ENCODE measurements at regions not wholly inside any gene's neighbourhood (a gene's known extent, or its start where the extent isn't known, plus 50 kb on each side); places are given as distances from the start of the nearest gene placed in this dataset.

DNA sequence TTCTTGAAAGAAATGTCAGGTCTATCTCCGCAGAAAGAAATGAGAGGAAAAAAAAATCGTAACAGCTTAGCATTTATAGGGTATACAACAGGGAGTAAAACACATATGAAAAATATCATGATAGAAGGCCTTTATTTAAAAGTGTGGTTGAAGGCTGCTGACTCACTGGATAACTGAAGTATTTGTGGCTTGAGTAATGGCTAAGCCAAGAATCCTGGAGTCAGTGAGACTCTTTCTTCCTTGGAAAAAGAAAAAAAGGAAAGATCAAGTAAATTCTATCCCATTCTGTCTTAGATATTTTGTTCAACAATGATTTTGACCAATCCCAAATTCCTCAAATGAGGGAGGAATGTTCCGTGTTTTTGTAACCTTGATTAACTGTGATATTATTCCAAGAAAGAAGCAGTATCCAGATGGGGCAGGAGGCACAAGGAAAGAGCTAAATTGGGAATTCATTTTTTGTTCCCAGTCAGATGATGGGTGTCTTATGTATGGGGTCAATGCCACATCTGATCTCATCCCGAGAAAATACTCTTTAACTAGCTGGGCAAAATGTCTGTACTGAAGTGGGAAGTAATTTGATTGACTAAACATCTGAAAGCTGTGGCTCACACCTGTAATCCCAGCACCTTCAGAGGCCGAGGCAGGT is 64.3 kb upstream of the MYO10 start:
- H2BK120ac ChIP-seq (replicated peaks; ENCODE audit: low read depth, low read length): no peak overlapping the region
- CTCF ChIA-PET (ENCODE audit: partially characterized antibody): interaction anchor here (0.7 to 1.4 kb wide), 4 partner anchors 9 to 134 kb away, joined by 3 to 4 read pairs (median 3); no protein-coding TSS in a partner anchor
- no peak overlapping the region for H3K56ac ChIP-seq (replicated peaks; ENCODE audit: insufficient read length, low read depth, low read length)
- no peaks in the 10 kb centered on the region for H3K36me3 ChIP-seq (ENCODE audit: control insufficient read depth in 2 of 4, insufficient read depth in 4 of 4, low read length in 3 of 4)
- WGBS, 2 experiments (ENCODE audit: extremely low coverage in 1 of 2, insufficient coverage in 1 of 2, insufficient read length in 1 of 2, insufficient replicate concordance in 2 of 2, low coverage in 1 of 2, low lambda C conversion rate in 2 of 2, missing lambda C conversion rate in 1 of 2): 92% methylated on average over 5 of the region's 5 CpGs; no CpG with 5 or more reads in 1 of the 2 experiments
- H2BK5ac ChIP-seq (ENCODE audit: low read depth, low read length): no peak overlapping the region
- DNase-seq (ENCODE audit: low read depth in 1 of 2, low spot score in 2 of 2): no peak
- H3K27me3 ChIP-seq (replicated peaks in 1 of 4; ENCODE audit: control insufficient read depth in 3 of 4, extremely low read depth in 1 of 4, insufficient read depth in 3 of 4, low read length in 3 of 4): no peaks in the 10 kb centered on the region
- no peak overlapping the region for H2AFZ ChIP-seq (ENCODE audit: low read length)
- H3K14ac ChIP-seq (ENCODE audit: insufficient read length): no peak overlapping the region
- no peak overlapping the region for H3K9ac ChIP-seq (replicated peaks in 1 of 4; ENCODE audit: extremely low read depth in 1 of 4, low read depth in 3 of 4, low read length in 3 of 4)
- H4K91ac ChIP-seq (replicated peaks; ENCODE audit: insufficient read length, low read length): no peak overlapping the region
- no peak for FAIRE-seq
- no peak overlapping the region for H3K27ac ChIP-seq (ENCODE audit: low read depth, low read length)
- no peaks in the 10 kb centered on the region for H3K9me3 ChIP-seq (ENCODE audit: insufficient read depth in 2 of 2, low read depth in 1 of 2, low read length in 1 of 2)
- no peak overlapping the region for H3K4me3 ChIP-seq (ENCODE audit: extremely low read depth in 1 of 4, insufficient read depth in 2 of 4, low read depth in 3 of 4, low read length in 4 of 4)
- H2BK15ac ChIP-seq (ENCODE audit: low read length): no peak overlapping the region
- H3K4ac ChIP-seq (replicated peaks; ENCODE audit: insufficient read length, low read depth, low read length): no peak overlapping the region
- no peak overlapping the region for H3K23ac ChIP-seq (ENCODE audit: insufficient read length)
- no peak overlapping the region for H2AK5ac ChIP-seq (ENCODE audit: low read depth, low read length)
- H3K4me1 ChIP-seq (replicated peaks in 1 of 4; ENCODE audit: control insufficient read depth in 3 of 4, insufficient read depth in 4 of 4, low read length in 3 of 4): no peaks in the 10 kb centered on the region
- H3K79me1 ChIP-seq (ENCODE audit: low read depth, low read length): no peaks in the 10 kb centered on the region
- no peak overlapping the region for H4K5ac ChIP-seq (ENCODE audit: insufficient read length, low read depth, low read length)
- no peak overlapping the region for H2BK12ac ChIP-seq (ENCODE audit: low read depth, low read length)
- POLR2A ChIA-PET (ENCODE audit: partially characterized antibody): no interaction called here
- no peak overlapping the region for H2BK20ac ChIP-seq (ENCODE audit: low read length)
- no peak overlapping the region for H4K8ac ChIP-seq (ENCODE audit: extremely low read depth, insufficient read depth, low read length)
- no peak overlapping the region for H3K4me2 ChIP-seq (ENCODE audit: insufficient read depth in 1 of 2, low read depth in 2 of 2, low read length in 2 of 2)
- H4K20me1 ChIP-seq (replicated peaks in 1 of 2; ENCODE audit: control insufficient read depth in 1 of 2, insufficient read depth in 2 of 2, low read length in 2 of 2): no peaks in the 10 kb centered on the region
- no peaks in the 10 kb centered on the region for H3K79me2 ChIP-seq (ENCODE audit: control insufficient read depth in 1 of 2, insufficient read depth in 2 of 2, low read length in 2 of 2)
- no peak overlapping the region for H3K18ac ChIP-seq (ENCODE audit: extremely low read depth, low read length)
- H3K23me2 ChIP-seq (ENCODE audit: low read depth, low read length): no peaks in the 10 kb centered on the region
- TF ChIP-seq BRCA1 (IDR thresholded peaks at IDR 0.05; ENCODE audit: low read depth, low read length) (no peak), TBP (IDR thresholded peaks at IDR 0.05; ENCODE audit: low read depth, low read length) (no peak)

All from H1 (cell line).